SKM-1 treated with dmso at 0.1 percent for 144 hours (cell line): ENCODE measurements at regions not wholly inside any gene's neighbourhood (a gene's known extent, or its start where the extent isn't known, plus 50 kb on each side); places are given as distances from the start of the nearest gene placed in this dataset.

ENCODE experiments used
- DNase-seq: peaks from one replicate; lab custom pipeline; 2025; ENCODE audit not compliant: unreplicated experiment; lab: John Stamatoyannopoulos, UW

DNA sequence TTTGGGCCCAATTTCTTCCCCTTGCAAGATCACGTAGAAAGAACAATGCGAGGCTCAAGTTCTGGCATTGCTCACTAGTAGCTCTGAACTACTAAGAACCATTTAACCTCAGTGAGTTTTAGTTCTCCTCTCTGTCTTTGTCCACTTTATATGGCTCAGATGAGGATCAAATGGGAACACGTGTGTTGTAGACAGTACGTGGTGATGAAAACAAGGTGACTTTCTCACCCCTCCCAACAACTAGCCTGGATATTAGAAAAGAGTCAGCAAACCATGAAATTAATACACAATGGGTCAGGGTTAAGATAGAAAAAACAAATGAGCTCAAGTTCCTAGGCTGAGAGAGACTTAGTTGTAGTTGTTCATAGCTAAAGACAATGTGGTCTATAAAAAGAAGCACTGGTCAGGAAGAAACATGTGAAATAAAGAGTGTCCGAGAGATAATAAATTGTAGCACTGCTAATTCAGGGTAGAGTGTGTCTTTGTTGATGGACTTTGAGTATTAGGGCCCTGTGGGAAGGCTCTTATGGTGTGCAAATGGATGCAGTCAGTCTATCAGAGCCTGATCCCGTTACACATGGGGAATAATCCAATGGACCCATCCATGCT is 417.0 kb downstream of the HAPSTR1 start:
- DNase-seq: no peak

DNA sequence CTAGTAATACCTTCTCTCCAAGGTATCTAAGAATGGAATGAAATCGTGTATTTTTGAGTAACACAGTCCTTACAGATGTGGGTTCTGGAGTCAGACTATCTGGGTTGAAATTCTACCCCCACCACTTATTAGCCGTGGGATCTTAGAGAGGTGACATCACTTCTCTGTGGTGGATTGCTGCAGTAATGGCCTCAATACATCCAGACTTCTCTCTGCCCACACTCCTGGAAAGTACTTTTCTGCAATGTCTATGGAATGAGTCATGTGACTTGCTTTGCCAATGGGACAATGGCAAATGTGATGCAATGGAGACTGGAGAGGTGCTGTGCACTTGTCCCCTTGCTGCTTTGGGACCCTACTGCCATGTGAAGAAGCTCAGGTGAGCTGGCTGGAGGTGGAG is 418.2 kb downstream of the HAPSTR1 start:
- DNase-seq: no peak

DNA sequence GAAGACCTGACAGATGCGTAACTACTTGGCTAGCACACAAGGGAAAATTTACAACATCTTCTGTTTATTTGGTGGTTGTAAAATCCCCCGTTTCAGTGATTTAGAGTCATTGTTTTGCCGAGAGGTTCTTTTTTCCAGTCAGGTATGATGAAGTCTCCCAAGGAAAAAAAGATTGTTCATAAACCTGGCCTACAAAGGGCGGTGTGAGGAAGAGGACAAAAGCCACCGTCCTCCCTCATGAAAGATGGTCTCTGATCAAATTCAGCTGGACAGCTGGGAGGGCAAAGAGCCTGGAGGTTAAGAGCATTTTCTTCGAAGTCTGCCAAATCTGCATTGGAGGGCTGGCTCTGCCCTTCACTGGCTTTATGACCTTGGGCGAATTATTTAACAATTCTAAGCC is 419.9 kb downstream of the HAPSTR1 start:
- DNase-seq: no peak

DNA sequence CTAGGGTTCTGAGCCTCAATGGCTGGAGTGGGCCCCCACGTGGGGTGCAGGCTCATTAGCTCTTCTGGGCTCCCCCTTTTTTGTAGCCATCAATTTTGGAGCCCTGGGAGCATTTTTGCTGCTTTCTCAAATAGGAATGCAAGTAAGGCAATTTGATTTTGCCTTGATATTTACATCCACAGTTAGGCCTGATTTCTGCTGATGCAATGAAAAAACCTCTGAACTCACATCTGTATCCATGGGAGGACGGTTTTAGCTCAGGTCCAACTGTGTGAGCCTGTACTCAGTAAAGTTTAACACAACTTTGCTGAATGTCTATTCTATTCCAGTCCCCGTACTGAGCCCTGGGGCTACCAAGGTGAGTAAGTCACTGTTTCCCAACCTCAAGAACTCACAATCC is 425.0 kb downstream of the HAPSTR1 start:
- no peak for DNase-seq

DNA sequence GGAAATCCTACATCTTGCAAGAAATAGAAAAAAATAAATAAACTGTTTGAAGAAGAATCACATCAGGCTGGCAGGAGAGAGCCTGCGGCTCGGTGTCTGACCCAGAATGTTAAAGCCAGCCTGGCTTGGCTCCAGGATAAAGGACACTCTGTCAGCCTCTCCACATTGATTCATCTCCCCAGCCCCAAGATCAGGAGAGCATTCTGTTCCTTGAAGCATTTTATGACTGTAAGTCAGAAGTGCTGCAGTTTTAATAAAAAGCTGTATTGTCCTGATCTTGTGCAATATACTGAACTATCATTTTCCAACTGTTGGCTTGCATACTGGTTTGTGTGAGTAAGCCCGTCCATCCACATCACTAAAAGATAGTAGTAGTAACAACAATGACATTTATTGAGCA is 426.6 kb downstream of the HAPSTR1 start:
- no peak for DNase-seq

DNA sequence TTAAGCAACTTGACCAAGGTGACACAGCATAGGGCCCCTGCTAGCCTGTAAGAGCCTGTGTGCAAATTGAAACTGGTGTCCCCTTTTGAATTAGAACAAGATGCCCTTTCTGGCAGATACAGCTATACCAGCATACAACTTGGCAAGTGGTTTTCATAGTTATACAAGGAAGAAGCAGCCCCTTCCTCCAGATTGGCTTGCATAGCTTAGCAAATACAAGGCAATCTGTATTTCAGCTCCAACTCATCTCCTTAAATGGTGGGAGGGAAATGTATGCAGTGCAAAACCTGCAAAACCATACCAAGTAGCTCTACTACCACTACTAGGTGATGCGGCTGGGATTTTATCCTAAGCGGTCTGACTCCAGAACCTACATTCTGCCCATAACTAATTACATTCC is 427.1 kb downstream of the HAPSTR1 start:
- DNase-seq: no peak

DNA sequence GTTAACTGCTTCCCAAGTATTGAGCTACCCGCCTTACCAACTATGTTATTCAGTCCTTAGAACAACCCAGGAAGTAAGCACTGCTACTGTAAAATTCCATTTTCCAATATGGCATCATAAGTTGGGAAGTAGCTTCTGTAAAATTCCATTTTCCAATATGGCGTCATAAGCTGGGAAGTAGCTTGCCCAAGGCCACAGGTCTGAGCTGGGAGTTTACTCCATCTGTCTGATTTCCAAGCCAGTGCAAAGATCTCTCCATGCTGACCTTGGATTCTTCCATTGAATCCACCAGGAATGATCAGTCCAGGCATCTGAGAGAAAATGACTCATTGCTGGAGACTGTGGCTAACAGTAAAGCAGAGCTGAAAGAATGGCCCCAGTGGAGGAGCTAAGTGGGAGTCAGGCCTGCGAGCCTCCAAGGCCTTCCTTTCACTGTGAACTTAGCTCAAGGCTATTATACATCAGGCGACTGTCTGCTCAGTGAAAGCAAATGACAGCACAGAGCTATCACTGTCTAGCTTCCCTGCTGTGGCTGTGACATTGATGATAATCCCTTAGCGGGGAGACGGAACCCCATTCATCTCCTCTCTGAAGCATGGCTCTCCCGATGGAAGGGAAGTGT is 430.4 kb downstream of the HAPSTR1 start:
- DNase-seq: no peak

DNA sequence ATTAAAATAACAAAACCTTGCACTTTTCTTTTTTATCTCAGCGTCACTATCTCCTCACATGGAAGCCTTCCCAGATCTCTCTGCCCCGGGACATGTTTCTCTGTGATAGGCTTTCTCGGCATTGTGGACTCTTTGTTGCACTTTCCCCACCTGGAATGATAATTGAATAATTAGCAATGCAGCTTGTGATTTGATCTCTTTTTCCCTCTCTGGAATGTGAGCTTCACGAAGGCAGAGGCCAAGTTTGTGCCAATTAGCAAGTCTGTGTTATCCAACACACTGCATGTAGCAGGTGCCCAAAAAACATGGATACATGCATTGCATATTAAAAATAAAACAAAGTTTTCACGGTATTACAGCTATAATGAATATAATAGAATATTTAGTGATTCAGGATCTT is 431.2 kb downstream of the HAPSTR1 start:
- DNase-seq: no peak

DNA sequence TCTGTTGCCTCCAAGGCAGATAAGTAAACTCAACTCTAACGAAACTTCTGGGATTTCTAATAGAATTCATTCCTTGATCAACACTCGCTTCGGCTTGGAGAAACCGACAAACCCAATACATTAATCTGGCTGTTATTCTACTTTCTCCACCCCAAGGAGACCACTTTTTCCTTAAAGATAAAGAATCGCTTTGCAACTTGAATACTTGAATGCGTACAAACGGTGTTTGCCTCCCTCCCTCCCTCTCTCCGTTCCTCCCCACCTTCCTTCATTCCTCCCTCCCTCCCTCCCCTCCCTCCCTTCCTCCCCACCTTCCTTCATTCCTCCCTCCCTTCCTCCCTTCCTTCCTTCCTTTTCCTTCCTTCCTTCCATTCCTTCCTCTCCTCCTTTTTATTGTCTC is 432.6 kb downstream of the HAPSTR1 start:
- no peak for DNase-seq

DNA sequence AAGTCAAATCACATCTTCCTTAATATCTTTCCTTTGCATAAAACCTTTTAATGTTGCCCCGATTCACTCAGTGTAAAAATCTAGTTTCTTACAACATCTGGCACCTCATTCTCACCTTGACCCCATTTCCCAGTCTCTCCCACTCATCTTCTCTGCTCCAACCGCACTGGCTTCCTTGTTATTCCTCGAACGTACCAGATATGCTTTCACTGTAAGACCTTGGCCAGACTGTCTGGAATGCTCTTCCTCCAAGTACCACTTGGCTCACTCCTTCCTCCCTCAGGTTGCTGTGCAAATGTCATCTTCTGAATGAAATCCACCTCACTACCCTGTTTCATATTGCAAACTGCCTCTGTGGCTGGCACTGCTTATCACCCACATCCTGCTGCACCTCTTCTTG is 433.6 kb downstream of the HAPSTR1 start:
- DNase-seq: no peak

DNA sequence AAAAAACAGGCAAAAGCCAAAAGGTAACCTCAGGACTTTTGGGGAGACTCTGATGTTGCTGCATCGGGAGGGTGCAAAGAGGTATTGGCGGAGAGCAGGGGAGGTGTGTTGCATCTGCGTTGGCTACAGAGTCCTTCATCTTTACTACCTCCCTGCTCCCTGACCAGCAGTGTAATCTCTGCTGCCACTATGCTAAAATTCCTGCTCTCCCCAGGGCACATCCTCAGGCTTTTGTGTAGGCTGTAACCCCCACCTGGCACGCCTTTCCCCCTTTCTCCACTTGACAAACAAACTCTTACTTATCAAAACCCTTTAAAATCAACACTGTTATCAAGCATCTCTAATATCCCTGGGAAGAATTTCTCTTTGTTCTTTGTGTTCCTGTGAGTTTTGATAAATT is 435.3 kb downstream of the HAPSTR1 start:
- no peak for DNase-seq

DNA sequence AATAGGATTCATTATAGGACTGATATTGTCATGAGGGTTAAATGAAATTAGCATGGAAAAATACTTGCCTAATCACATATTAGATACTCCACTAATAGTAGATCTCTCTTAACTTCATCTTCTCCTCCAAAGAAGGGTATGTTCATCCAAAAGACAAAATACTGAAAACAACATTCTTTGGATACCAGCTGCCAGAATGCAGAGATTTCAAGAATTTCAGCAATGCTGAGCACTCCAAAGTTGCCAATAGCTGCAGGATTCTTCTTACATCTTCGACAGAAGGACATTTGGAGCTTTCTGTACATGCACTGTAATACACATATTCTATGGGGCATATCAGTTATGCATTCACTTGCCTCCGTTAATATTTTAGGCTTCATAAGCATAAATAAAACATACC is 436.5 kb downstream of the HAPSTR1 start:
- DNase-seq: no peak

DNA sequence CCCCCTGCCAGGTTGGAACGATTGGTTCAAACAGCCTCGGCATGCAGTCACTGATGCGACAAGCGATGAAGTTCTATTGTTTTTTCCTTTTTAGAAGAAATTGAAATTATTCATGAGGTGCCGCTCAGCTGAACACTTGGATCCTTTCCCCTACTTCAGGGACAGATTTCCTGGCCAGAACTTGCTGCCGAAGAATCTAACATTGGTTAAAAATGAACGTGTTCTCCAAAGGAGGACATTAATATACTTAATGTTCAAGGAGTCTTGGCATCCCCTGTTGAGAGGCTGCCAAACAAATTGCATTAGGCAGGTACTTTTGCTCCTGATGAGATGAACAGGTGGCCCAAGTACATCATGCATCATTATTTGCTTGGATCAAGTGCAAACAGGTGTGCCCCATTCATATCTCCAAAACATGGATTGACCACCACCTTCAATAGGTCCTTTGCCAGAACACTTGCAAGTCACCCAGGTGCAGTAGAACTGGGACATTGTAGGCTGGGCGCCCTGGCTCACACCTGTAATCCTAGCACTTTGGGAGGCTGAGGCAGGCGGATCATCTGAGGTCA is 437.2 kb downstream of the HAPSTR1 start:
- no peak for DNase-seq

DNA sequence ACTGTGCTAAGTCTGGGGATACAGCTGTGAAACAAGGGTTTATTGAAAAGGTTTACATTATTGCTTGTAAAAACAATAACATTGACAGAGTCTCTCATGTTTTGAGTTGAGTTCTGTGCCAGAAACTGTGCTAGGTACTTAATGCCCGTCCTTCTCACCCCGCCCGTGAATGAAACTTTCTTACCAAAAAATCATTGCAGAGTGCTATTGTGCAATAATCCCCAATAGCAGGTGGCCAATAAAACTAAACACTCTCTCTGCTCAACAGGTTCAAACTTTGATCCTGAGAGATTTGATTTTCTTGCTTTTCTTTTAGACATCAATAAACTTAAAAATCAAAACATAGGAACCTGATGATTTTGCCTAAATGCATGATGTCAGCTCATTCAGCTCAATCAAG is 441.6 kb downstream of the HAPSTR1 start:
- no peak for DNase-seq

DNA sequence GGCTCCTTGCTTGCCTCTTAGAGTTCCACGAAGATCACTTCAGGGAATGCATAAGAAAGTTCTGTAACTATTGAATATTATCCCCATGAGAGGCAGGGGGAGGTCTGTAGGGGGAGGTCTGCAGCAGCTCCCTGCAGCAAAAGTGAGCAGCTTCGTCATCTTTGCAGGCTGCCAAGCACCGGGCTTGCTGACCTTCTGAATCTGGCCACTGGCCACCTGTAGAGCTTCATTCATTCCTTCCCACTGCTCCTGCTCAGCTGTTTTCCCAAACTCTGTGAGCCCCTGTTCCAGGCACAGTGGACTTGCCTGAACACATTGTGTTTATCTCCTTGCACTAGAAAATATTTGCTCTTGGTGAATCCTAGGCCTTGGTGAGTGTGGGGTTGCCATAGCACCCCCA is 443.3 kb downstream of the HAPSTR1 start:
- no peak for DNase-seq

DNA sequence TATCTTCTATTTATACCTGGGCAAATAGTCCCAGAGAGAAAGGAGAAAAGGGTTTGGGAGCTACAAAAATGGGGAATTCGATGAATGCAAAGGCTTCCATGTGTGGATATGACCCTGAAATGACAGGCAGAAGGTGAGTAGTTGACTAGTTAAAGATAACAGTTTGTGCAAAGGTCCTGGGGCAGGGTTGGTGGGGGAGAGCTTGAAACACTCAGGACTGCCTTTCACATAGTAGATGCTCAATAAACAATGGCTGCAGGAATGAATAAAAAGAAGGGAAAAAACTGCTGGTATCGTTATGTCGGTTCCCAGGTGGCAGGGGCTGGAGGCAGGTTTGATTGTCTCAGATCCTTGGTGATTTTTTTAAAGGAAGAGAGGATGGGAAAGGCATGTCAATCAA is 445.5 kb downstream of the HAPSTR1 start:
- DNase-seq: no peak

DNA sequence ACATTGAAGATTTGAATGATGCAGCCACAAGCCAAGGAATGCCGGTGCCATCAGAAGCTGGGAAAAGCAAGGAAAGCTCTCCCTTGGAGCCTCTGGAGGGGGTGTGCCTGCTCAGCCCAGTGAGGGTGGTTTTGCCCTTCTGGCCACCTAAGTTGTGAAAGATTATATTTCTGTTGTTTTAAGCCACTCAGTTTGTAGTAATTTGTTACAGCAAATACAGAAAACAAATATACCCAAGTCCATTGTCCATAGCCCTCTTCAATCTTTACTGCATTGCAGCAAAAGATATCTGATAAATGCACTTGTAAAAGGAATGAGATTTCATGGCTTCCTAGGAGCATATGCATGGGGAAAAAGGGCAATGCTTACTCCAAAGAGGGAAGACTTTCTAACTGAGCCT is 447.9 kb downstream of the HAPSTR1 start:
- no peak for DNase-seq

DNA sequence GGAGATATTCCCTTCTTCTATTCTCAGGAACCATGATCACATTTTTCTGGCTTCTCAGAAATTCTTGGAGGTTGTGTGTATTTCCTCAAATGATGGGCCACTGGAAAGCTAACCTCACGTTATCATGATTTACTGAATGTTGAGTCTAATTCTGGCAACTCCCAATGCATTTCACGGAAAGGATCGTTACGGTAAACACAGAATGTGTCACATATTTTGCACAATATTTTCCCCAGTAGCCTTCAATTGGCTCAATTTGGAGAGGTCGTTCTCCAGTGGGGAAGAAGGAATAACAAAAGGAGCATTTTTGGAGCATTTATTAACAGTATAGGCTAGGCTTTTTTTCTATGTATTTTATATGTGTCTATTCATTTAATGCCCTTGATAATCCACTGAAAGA is 450.3 kb downstream of the HAPSTR1 start:
- no peak for DNase-seq

DNA sequence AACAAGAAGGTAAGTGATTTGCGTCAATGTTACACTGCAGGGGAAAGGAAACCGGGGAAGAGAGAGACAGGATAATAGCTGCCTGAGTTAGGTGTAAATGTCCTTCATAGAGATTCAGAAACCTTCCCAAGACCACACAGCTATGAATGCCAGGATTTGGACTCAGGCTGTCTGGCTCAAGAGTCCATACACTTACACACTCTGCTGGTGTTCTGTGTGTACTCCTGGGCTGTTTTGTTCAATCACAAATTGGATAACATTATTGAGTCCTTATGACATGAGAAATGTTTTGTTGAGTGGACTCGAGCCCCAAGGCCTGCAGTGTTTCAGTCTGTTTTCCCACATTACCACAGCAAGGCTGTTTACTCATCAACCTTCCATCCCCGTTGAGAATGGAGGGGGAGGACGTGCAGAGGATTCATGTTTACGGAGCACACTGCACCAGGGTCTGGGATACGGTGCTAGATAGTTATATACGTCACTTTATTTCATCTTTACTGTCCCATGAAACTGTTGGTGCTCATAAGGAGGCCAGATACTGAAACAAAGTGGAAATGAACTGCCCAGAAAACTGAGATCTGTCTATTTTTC is 450.8 kb downstream of the HAPSTR1 start:
- no peak for DNase-seq

DNA sequence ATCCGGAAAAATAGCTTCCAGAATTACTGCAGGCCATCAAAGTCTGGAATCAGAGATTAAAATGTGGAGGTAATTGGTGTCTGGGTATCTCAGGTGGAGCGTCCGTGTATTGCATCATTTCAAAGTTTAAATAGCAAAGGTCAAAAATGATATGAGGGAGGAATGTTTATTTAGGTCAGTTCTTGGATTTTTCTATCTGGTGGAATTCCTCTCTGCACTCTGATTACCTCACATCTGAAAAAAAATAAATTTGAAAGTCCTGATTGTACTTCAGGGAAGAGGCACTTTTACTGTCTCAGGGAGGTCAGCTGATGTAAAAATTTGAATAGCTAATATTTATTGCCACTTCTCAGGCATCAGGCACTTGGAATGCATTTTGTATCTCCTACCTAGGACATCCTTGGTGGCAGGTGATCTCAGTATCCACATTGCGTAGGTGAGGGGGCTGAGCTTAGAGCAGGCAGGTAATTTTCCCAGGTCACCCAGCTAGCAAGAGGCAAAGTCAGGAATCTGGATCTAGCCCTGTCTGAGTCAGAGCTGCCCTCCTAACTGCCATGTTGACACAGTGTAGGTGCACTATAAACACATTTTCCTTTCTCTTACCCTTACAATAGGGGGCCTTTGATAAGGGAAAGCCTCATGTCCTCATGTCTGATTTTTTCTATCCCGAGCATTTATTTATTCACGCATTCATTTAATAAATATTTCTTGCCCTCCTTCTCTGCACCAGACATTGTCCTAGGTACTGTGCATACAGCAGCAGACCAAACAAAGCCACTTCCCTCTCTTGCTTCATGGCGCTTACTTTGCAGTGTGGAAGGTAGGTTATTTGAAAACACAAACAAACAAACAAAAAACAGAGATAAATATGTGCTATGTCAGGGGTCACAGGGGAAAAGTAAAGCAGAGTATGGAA is 454.3 kb downstream of the HAPSTR1 start:
- no peak for DNase-seq

DNA sequence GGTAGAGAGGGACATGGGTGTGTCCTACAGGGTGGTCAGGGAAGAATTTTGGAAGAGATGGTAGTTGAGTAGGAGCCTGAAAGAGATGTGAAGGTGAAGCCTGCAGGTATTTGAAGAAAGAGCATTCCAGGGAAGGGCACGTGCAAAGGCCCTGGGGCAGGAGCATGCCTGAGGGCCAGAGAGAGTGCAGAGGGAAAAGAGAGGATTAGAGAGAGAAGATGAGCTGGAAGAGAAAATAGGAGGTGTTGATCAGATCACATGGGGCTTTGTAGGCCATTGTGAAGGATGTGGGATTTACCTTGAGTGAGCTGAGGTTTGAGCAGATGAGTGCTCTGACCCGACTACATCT is 455.0 kb downstream of the HAPSTR1 start:
- no peak for DNase-seq

DNA sequence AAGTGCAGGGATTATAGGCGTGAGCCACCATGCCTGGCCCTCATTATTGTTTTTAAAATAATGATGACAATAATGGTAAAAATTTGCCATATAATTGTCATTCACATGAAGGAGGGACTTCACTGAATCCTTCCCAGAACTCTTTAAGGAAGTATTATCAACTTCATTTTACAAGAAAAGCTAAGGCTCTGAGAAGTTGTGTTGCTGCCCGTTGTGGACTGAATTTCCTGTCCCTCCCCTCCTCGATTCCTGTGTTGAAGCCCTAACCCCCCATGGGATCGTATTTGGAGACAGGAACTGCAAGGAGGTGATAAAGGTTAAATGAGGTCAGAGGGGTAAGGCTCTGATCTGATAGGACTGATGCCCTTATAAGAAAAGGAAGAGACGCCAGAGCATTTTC is 458.0 kb downstream of the HAPSTR1 start:
- no peak for DNase-seq
